GM12878 (cell line): ENCODE measurements at regions not wholly inside any gene's neighbourhood (a gene's known extent, or its start where the extent isn't known, plus 50 kb on each side); places are given as distances from the start of the nearest gene placed in this dataset.

Source experiments
- ATAC-seq: fragments of 200-7000 bp; cut with Tn5 transposase; 3 replicates; pipeline ENCODE4 v1.9.1; 2020; ENCODE audit warnings: mild to moderate bottlenecking, moderate library complexity
- BruUV-seq: library from RNA; stranded (reverse); fragments of 400-500 nt; replicated peaks from 2 replicates; lab custom pipeline; 2021; lab: Mats Ljungman, UMichigan
- CTCF ChIA-PET: fragments of 300-600 bp; sonication (Branson Sonifier 250); formaldehyde crosslinking; extraction: SDS; loops from one replicate; lab custom pipeline; 2021; ENCODE audit warnings: inconsistent platforms; lab: Yijun Ruan, JAX
- POLR2A ChIA-PET: fragments of 350-600 bp; formaldehyde crosslinking; extraction: SDS; loops from one replicate; lab custom pipeline; 2021; ENCODE audit warnings: inconsistent platforms; lab: Charles Lee
- RAD21 ChIA-PET: fragments of 300-600 bp; sonication (Branson Sonifier 250); formaldehyde crosslinking; loops from one replicate; lab custom pipeline; 2023; ENCODE audit warnings: antibody characterized with exemption; ENCODE audit not compliant: unreplicated experiment; lab: Charles Lee
- SMC1A ChIA-PET: fragments of 300-600 bp; sonication (Branson Sonifier 250); formaldehyde crosslinking; loops from one replicate; lab custom pipeline; 2023; ENCODE audit not compliant: unreplicated experiment, uncharacterized antibody; lab: Charles Lee
- DNase-seq: peaks from one replicate; pipeline ENCODE4 v3.0.0-alpha.2; 2011; ENCODE audit warnings: low read depth, low spot score
- FAIRE-seq: peaks from 3 replicates; lab custom pipeline; 2011; peaks lifted over from hg19 to GRCh38; lab: Jason Lieb, UNC
- H2AFZ ChIP-seq: 2 replicates; pipeline ENCODE4 v1.6.0; 2011; ENCODE audit warnings: low read depth, low read length, control low read depth; ENCODE audit not compliant: control insufficient read depth
- H3K27ac ChIP-seq: 2 replicates; pipeline ENCODE4 v1.5.1; 2011; ENCODE audit warnings: control low read depth; ENCODE audit not compliant: control insufficient read depth, insufficient read depth
- H3K27me3 ChIP-seq, 2 experiments: replicated peaks in 1 of 2; 2 replicates each; pipeline versions ENCODE4 v1.6.0 to v1.6.1; 2011; ENCODE audit warnings: low read length in 1 of 2; ENCODE audit not compliant: control insufficient read depth in 2 of 2, insufficient read depth in 2 of 2
- H3K36me3 ChIP-seq, 2 experiments: 2 replicates each; pipeline ENCODE4 v1.5.1; 2011; ENCODE audit warnings: low read length in 1 of 2; ENCODE audit not compliant: control insufficient read depth in 2 of 2, insufficient read depth in 2 of 2
- H3K4me1 ChIP-seq: 2 replicates; pipeline ENCODE4 v1.6.1; 2011; ENCODE audit warnings: mild to moderate bottlenecking, low read length, moderate library complexity, mixed read lengths; ENCODE audit not compliant: control insufficient read depth, insufficient read depth
- H3K4me2 ChIP-seq: 2 replicates; pipeline ENCODE4 v1.6.0; 2011; ENCODE audit warnings: control low read depth; ENCODE audit not compliant: control insufficient read depth, insufficient read depth
- H3K4me3 ChIP-seq: fragments of 200-600 bp; sonication (generic); 2 replicates; pipeline ENCODE4 v1.5.1; 2016
- H3K79me2 ChIP-seq: 2 replicates; pipeline ENCODE4 v1.6.0; 2011; ENCODE audit warnings: low read length; ENCODE audit not compliant: control insufficient read depth, insufficient read depth
- H3K9ac ChIP-seq: 2 replicates; pipeline ENCODE4 v1.8.0; 2011; ENCODE audit warnings: low read length, control low read depth, mixed read lengths; ENCODE audit not compliant: control insufficient read depth, insufficient read depth
- H3K9me3 ChIP-seq: replicated peaks from 3 replicates; pipeline ENCODE4 v1.5.1; 2011; ENCODE audit warnings: mild to moderate bottlenecking, low read length; ENCODE audit not compliant: control insufficient read depth, insufficient read depth
- H4K20me1 ChIP-seq: 2 replicates; pipeline ENCODE4 v1.6.0; 2011; ENCODE audit not compliant: control insufficient read depth, insufficient read depth
- BMI1 ChIP-seq: fragments of 450-650 bp; IDR thresholded peaks from 2 replicates; pipeline ENCODE4 v1.6.1; 2016; ENCODE audit warnings: mild to moderate bottlenecking, moderate library complexity, borderline replicate concordance
- CTCF ChIP-seq, 3 experiments: IDR thresholded peaks in 2 of 3; conservative IDR thresholded peaks in 1 of 3; 2 replicates each; pipeline ENCODE4 v1.5.1; 2011; ENCODE audit warnings: low read depth in 3 of 3, low read length in 3 of 3, mild to moderate bottlenecking in 3 of 3, control low read depth in 2 of 3, moderate library complexity in 2 of 3, inconsistent platforms in 1 of 3, mixed read lengths in 1 of 3; ENCODE audit not compliant: control insufficient read depth in 2 of 3, insufficient read depth in 1 of 3; ENCODE audit errors: extremely low read depth in 1 of 3
- JUND ChIP-seq: IDR thresholded peaks from 2 replicates; pipeline ENCODE4 v1.6.1; 2012; ENCODE audit warnings: low read depth, mild to moderate bottlenecking, low read length, improper control_type of control experiment, moderate library complexity
- KDM1A ChIP-seq: fragments of 200-600 bp; sonication (generic); IDR thresholded peaks from 2 replicates; pipeline ENCODE4 v1.6.1; 2016; ENCODE audit warnings: borderline replicate concordance
- MYC ChIP-seq: IDR thresholded peaks from 2 replicates; pipeline ENCODE4 v1.6.1; 2011; ENCODE audit warnings: mild to moderate bottlenecking, low read length, moderate library complexity, inconsistent platforms; ENCODE audit not compliant: insufficient read depth, insufficient replicate concordance, insufficient read length, severe bottlenecking
- POLR2AphosphoS5 ChIP-seq: IDR thresholded peaks from 2 replicates; pipeline ENCODE4 v1.6.1; 2011; ENCODE audit warnings: mild to moderate bottlenecking, low read length, inconsistent platforms
- RAD21 ChIP-seq: IDR thresholded peaks from 2 replicates; pipeline ENCODE4 v1.6.1; 2011; ENCODE audit warnings: mild to moderate bottlenecking, low read depth, low read length, moderate library complexity; ENCODE audit not compliant: insufficient read depth
- ZBTB40 ChIP-seq: fragments of 450-650 bp; IDR thresholded peaks from 2 replicates; pipeline ENCODE4 v1.6.1; 2016; ENCODE audit warnings: mild to moderate bottlenecking, moderate library complexity, borderline replicate concordance
- ZNF207 ChIP-seq: fragments of 450-650 bp; IDR thresholded peaks from 2 replicates; pipeline ENCODE4 v1.6.1; 2014; ENCODE audit warnings: antibody characterized with exemption, mild to moderate bottlenecking, borderline replicate concordance
- ZSCAN29 ChIP-seq: fragments of 450-650 bp; IDR thresholded peaks from 2 replicates; pipeline ENCODE4 v1.6.1; 2017; ENCODE audit warnings: mild to moderate bottlenecking, moderate library complexity
- WGBS: methylation state at CpG from one replicate; pipeline ENCODE4 v1.1.6; 2016; ENCODE audit warnings: low lambda C conversion rate; ENCODE audit not compliant: insufficient replicate concordance, insufficient coverage; ENCODE audit errors: missing lambda C conversion rate; 5-methylcytosine and 5-hydroxymethylcytosine counted together
- in situ Hi-C: fragments of 300-500 bp; cut with MboI; formaldehyde crosslinking; loops from 9 replicates; pipeline ENCODE4 v1.14.3; 2018; ENCODE audit warnings: mixed read lengths
- intact Hi-C: fragments of 100-400 bp; cut with micrococcal nuclease; formaldehyde crosslinking; loops from one replicate; pipeline ENCODE4 v1.14.2; 2022; ENCODE audit not compliant: unreplicated experiment
- TF ChIP-seq, protein P1 (sequence below): IDR thresholded peaks from 2 replicates; pipeline ENCODE4 v1.6.1; 2011; ENCODE audit warnings: borderline replicate concordance, low read depth, mild to moderate bottlenecking, moderate library complexity, mixed read lengths, low read length; ENCODE audit not compliant: insufficient read depth; ENCODE audit errors: extremely low read length
- TF ChIP-seq, protein P2 (sequence below): fragments of 450-650 bp; IDR thresholded peaks from 2 replicates; pipeline ENCODE4 v1.6.1; 2016; ENCODE audit warnings: mild to moderate bottlenecking

DNA sequence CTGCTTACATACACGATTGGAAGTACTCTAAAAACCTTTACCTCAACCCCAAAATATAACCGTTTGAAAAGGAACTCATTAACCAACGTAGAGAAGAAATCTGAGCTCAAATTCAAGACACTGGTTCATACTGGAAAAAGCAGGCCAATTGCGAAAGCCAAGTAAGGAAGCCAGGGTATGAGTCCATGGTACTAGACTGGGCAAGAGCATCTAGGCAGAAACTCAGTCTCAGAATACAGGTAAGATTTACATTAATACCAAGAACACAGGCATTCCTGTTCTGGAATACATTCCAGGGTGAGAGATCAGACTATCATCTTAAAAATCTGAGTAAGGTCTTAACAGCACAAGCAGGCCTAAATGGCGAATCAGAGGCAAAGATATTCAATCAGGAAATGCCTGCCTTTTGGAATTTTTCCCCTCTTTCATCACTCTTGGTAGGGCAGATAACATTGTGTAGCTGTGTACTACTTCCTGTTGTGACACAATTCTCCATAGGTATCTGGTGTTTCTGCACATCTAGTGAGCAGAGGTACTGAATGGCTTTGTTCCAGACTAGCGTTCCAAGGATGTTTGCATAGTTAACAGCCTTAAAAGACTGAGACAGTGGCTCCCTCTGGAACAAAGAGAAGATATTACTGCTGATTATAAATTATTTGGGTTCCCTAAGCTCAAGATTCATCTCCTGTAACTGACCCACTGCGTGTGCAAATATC lies 311.3 kb downstream of the PCDH19 start:
- ATAC-seq (no peak), DNase-seq (no peak), FAIRE-seq (no peak)
- H3K36me3 ChIP-seq, result no peaks in the 10 kb centered on the region
- ChIA-PET POLR2A (no interaction called here), RAD21 (no interaction called here), SMC1A (no interaction called here), CTCF (no interaction called here)
- H3K4me2 ChIP-seq, result no peak overlapping the region
- H3K4me1 ChIP-seq, result no peaks in the 10 kb centered on the region
- 26% methylated on average over 7 of the region's 7 CpGs for WGBS
- no peaks in the 10 kb centered on the region for H3K9me3 ChIP-seq
- no peak for TF ChIP-seq POLR2AphosphoS5
- TF ChIP-seq, protein P1, sequence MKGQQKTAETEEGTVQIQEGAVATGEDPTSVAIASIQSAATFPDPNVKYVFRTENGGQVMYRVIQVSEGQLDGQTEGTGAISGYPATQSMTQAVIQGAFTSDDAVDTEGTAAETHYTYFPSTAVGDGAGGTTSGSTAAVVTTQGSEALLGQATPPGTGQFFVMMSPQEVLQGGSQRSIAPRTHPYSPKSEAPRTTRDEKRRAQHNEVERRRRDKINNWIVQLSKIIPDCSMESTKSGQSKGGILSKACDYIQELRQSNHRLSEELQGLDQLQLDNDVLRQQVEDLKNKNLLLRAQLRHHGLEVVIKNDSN, result no peak
- no peak for TF ChIP-seq BMI1
- TF ChIP-seq RAD21, result no peak
- TF ChIP-seq, protein P2, sequence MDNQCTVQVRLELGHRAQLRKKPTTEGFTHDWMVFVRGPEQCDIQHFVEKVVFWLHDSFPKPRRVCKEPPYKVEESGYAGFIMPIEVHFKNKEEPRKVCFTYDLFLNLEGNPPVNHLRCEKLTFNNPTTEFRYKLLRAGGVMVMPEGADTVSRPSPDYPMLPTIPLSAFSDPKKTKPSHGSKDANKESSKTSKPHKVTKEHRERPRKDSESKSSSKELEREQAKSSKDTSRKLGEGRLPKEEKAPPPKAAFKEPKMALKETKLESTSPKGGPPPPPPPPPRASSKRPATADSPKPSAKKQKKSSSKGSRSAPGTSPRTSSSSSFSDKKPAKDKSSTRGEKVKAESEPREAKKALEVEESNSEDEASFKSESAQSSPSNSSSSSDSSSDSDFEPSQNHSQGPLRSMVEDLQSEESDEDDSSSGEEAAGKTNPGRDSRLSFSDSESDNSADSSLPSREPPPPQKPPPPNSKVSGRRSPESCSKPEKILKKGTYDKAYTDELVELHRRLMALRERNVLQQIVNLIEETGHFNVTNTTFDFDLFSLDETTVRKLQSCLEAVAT, result no peak
- TF ChIP-seq CTCF (IDR thresholded peaks at IDR 0.05 in 2 of 3, conservative IDR thresholded peaks at IDR 0.05 in 1 of 3; ENCODE audit: control insufficient read depth in 2 of 3, extremely low read depth in 1 of 3, insufficient read depth in 1 of 3, low read depth in 3 of 3, low read length in 3 of 3), result no peak
- no peak for TF ChIP-seq KDM1A
- no peak for TF ChIP-seq ZBTB40
- TF ChIP-seq JUND, result no peak
- no peak for TF ChIP-seq MYC
- TF ChIP-seq ZSCAN29, result no peak
- TF ChIP-seq ZNF207, result no peak
- no peaks in the 10 kb centered on the region for H4K20me1 ChIP-seq
- H3K4me3 ChIP-seq, result no peak overlapping the region
- H3K9ac ChIP-seq, result no peak overlapping the region
- intact Hi-C loops (no loop called here), in situ Hi-C loops (no loop called here)
- no TSS peak for BruUV-seq
- H3K27me3 ChIP-seq, result no peaks in the 10 kb centered on the region
- no peaks in the 10 kb centered on the region for H3K79me2 ChIP-seq
- H3K27ac ChIP-seq, result no peak overlapping the region
- no peak overlapping the region for H2AFZ ChIP-seq
